ENCODE measurements at regions not wholly inside any gene's neighbourhood (a gene's known extent, or its start where the extent isn't known, plus 50 kb on each side); places are given as distances from the start of the nearest gene placed in this dataset.

GRCh38 chr2:228507870-228508269, 326.4 kb upstream of the SPHKAP start (continued):
- TF ChIP-seq ZBTB33 (IDR thresholded peaks at IDR 0.05) (no peak), ATF3 (IDR thresholded peaks at IDR 0.05) (no peak), RAD21 (IDR thresholded peaks at IDR 0.05) (no peak), HNF4A (conservative IDR thresholded peaks at IDR 0.05) (no peak), TAF1 (conservative IDR thresholded peaks at IDR 0.05) (no peak), HNF4G (IDR thresholded peaks at IDR 0.05) (no peak)

- Histone ChIP-seq H3K4me1 (ENCODE audit: control insufficient read depth in 4 of 4, insufficient read depth in 4 of 4, low read length in 3 of 4) (no peaks in the 10 kb centered on the region), H3K36me3 (ENCODE audit: control insufficient read depth in 4 of 4, insufficient read depth in 3 of 4, low read depth in 1 of 4, low read length in 3 of 4) (no peaks in the 10 kb centered on the region), H3K9me3 (ENCODE audit: control insufficient read depth in 4 of 4, low read length in 3 of 4) (no peaks in the 10 kb centered on the region), H3K9ac (ENCODE audit: low read depth in 1 of 2, low read length in 2 of 2) (no peak overlapping the region), H3K4me3 (ENCODE audit: low read depth in 1 of 3, low read length in 3 of 3) (no peak overlapping the region), H3K27ac (ENCODE audit: low read depth in 1 of 2, low read length in 2 of 2) (no peak overlapping the region), H3K27me3 (ENCODE audit: control insufficient read depth in 4 of 4, insufficient read depth in 4 of 4, low read length in 3 of 4) (no peaks in the 10 kb centered on the region)
- no peak for TF ChIP-seq GABPA (IDR thresholded peaks at IDR 0.05 in 1 of 2, conservative IDR thresholded peaks at IDR 0.05 in 1 of 2)
- TF ChIP-seq TAF1 (conservative IDR thresholded peaks at IDR 0.05) = no peak
- TF ChIP-seq YY1 (IDR thresholded peaks at IDR 0.05) = no peak
- TF ChIP-seq RXRA (IDR thresholded peaks at IDR 0.05) = no peak
- TF ChIP-seq SP1 (IDR thresholded peaks at IDR 0.05) = no peak
- no peak for TF ChIP-seq FOXA1 (IDR thresholded peaks at IDR 0.05)
- TF ChIP-seq NR2F2 (IDR thresholded peaks at IDR 0.05) = no peak
- TF ChIP-seq FOXA2 (IDR thresholded peaks at IDR 0.05) = no peak
- no peak for TF ChIP-seq RAD21 (IDR thresholded peaks at IDR 0.05)
- DNase-seq (ENCODE audit: low spot score) = no peak
- 59% methylated on average over 6 of the region's 6 CpGs for WGBS
Measured at GRCh38 chr2:228507231-228507824, 325.8 kb upstream of the SPHKAP start.

GRCh38 chr2:228503731-228504130, 322.2 kb upstream of the SPHKAP start:
- Histone ChIP-seq H3K9me3 (ENCODE audit: control insufficient read depth in 4 of 4, low read length in 3 of 4) (no peaks in the 10 kb centered on the region), H3K27ac (ENCODE audit: low read depth in 1 of 2, low read length in 2 of 2) (no peak overlapping the region), H3K4me3 (ENCODE audit: low read depth in 1 of 3, low read length in 3 of 3) (no peak overlapping the region), H3K27me3 (ENCODE audit: control insufficient read depth in 4 of 4, insufficient read depth in 4 of 4, low read length in 3 of 4) (no peaks in the 10 kb centered on the region), H3K36me3 (ENCODE audit: control insufficient read depth in 4 of 4, insufficient read depth in 3 of 4, low read depth in 1 of 4, low read length in 3 of 4) (no peaks in the 10 kb centered on the region), H3K4me1 (ENCODE audit: control insufficient read depth in 4 of 4, insufficient read depth in 4 of 4, low read length in 3 of 4) (no peaks in the 10 kb centered on the region), H3K9ac (ENCODE audit: low read depth in 1 of 2, low read length in 2 of 2) (no peak overlapping the region)
- no peak for DNase-seq (ENCODE audit: low spot score)
- TF ChIP-seq REST (IDR thresholded peaks at IDR 0.05) (no peak), EGR1 (IDR thresholded peaks at IDR 0.05; ENCODE audit: low read depth in 2 of 2) (no peak), NR2F2 (IDR thresholded peaks at IDR 0.05) (no peak), YY1 (IDR thresholded peaks at IDR 0.05) (no peak), JUND (IDR thresholded peaks at IDR 0.05) (no peak), FOXA2 (IDR thresholded peaks at IDR 0.05) (no peak), RAD21 (IDR thresholded peaks at IDR 0.05) (no peak), SP1 (IDR thresholded peaks at IDR 0.05) (no peak), HNF4A (conservative IDR thresholded peaks at IDR 0.05) (no peak)

All from liver (tissue), 7 donors.